AG10803 (cell line): ENCODE measurements at regions not wholly inside any gene's neighbourhood (a gene's known extent, or its start where the extent isn't known, plus 50 kb on each side); places are given as distances from the start of the nearest gene placed in this dataset.
"Not testable (repeated sequence)": the region's sequence is repeated elsewhere in the genome, so short reads cannot be mapped to it uniquely, and the experiment has no call there.

Experiments used
- DNase-seq: peaks from one replicate; pipeline ENCODE4 v3.0.0; 2010; ENCODE audit warnings: low read depth
- H3K4me3 ChIP-seq: 2 replicates; pipeline ENCODE4 v1.5.1; 2011; ENCODE audit warnings: mild to moderate bottlenecking, low read length, control low read depth
- TF ChIP-seq, protein P1 (sequence below): conservative IDR thresholded peaks from 2 replicates; pipeline ENCODE4 v1.5.1; 2011; ENCODE audit warnings: mild to moderate bottlenecking, low read length, control low read depth, inconsistent platforms

DNA sequence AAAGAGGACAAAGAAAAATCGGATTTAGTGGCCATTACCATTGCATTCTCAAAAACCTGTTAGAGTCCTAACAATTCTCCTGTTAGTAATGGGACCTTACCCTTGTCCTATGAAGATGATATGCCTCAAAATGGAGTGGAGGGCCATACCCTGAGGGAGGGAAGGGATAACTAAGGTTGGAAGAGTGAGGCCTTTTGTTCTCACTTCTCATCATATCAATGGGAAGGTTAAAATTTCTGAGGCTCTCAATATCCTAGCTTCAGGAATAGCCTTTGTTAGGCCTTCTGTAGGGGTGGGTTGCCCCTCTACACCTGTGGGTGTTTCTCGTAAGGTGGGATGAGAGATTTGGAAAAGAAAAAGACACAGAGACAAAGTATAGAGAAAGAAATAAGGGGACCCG is 109.4 kb upstream of the SGIP1 start:
- not testable (repeated sequence) for DNase-seq

DNA sequence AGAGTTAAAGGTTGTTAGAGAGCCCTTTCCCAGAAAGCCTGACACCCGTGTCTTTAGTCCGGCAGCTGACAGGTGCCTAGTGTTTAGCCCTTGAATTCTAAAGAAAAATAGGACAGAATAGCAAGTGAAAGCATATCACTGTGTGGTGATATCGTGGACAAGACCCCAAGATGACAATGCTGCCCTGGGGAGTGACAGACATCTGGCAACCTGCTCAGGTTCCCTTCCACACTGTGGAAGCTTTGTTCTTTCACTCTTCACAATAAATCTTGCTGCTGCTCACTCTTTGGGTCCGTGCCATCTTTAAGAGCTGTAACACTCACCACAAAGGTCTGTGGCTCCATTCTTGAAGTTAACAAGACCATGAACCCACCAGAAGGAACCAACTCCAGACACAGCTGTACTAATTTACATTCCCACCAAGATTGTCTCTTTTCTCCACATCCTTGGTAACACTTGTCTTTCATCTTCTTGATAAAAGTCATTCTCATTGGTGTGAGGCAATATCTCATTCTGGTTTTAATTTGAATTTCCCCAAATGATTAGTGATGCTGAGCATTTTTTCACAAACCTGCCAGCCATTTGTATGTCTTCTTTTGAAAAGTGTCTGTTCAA is 107.6 kb upstream of the SGIP1 start:
- TF ChIP-seq, protein P1, sequence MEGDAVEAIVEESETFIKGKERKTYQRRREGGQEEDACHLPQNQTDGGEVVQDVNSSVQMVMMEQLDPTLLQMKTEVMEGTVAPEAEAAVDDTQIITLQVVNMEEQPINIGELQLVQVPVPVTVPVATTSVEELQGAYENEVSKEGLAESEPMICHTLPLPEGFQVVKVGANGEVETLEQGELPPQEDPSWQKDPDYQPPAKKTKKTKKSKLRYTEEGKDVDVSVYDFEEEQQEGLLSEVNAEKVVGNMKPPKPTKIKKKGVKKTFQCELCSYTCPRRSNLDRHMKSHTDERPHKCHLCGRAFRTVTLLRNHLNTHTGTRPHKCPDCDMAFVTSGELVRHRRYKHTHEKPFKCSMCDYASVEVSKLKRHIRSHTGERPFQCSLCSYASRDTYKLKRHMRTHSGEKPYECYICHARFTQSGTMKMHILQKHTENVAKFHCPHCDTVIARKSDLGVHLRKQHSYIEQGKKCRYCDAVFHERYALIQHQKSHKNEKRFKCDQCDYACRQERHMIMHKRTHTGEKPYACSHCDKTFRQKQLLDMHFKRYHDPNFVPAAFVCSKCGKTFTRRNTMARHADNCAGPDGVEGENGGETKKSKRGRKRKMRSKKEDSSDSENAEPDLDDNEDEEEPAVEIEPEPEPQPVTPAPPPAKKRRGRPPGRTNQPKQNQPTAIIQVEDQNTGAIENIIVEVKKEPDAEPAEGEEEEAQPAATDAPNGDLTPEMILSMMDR, result no peak
- no peak for DNase-seq
- H3K4me3 ChIP-seq, result no peak overlapping the region

More for the DNA sequence above, 109.4 kb upstream of the SGIP1 start:
- H3K4me3 ChIP-seq, result not testable (repeated sequence)

DNA sequence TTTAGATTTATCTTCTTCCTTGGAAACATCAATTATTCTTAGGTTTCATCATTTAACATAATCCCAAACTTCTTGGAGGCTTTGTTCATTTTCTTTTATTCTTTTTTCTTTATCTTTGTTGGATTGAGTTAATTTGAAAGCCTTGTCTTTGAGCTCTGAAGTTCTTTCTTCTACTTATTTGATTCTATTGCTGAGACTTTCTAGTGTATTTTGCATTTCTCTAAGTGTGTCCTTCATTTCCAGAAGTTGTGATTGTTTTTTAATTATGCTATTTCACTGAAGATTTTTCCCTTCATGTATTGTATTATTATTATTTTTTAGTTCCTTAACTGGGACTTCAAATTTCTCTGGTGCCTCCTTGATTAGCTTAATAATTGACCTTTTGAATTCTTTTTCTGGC is 103.1 kb upstream of the SGIP1 start:
- H3K4me3 ChIP-seq, DNase-seq: not testable (repeated sequence)

DNA sequence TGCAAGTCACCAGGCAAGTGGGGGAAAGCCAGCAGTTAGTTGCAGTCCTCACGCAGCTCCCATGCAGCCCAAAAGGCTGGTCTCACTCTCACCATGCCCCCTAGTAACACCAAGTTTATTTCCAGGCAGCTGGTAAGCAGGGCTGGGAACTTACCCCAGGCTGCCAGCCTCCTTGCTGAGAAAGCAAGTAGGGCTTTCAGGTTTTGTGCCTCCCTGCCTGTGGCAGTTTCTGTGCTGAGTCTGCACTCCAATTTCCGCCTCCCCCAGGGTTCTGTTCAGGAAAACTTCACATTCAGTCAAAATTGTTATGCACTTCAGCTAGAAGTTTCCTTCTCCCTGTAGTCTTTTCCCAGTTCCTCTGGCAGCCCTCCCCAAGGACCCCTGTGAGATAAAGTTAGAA is 102.0 kb upstream of the SGIP1 start:
- no peak for DNase-seq
- TF ChIP-seq, protein P1, result no peak
- no peak overlapping the region for H3K4me3 ChIP-seq

DNA sequence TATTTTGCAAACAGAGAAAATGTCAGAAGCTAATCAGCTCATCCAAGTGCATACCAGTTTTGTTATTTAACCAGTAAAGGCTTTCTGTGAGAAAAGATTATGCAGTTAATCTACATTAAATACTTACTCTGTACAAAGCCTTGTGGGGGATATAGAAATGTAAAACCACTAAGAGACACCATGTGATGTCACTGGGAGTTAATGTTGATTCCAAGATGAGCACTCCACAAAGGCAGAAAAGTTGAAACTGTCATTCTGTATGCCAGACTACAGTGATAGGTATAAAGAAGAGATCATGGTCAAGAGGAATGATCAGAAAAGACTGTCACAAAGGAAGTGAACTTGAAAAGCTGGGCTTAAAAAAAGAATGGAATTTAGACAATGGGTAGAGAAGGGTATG is 100.3 kb upstream of the SGIP1 start:
- TF ChIP-seq, protein P1, result no peak
- no peak overlapping the region for H3K4me3 ChIP-seq
- no peak for DNase-seq

DNA sequence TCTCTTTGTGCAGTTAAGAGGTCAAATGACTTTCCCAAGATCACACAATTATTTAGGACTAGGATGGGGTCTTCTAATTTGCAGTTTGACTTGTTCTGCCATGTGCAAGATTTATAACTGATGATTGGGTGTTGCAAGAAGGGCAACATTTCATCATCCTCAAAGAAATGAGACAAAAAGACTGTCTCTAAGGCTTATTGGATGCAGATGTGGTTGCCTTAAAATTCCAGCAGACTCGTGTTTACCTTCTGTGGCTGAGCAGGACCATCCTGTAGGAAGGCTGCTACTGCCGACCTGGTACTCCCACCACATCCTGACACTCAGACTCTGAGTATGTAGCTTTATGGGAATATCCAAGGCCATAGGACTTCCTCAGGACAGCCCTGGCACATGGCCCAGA is 99.9 kb upstream of the SGIP1 start:
- TF ChIP-seq, protein P1, result no peak
- DNase-seq, result peak; percentile 88
- H3K4me3 ChIP-seq, result no peak overlapping the region

DNA sequence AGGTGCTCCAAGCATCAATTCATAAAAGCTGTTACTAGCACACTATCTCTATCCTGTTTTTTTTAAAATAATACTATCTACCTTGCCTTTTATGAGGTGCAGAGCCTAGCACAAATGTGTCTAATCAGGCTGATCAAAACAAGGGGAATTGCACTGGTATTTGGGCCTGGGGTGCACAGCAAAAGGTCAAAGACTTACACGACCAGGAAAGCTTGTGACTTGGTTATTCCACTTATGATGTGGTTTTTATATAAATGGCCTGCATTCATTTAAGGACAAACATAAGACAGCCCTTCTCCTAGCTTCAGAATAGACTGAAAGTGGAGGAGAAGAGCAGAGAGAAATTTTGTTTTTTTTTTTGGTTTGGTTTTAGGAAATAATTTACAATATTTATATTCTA is 98.4 kb upstream of the SGIP1 start:
- H3K4me3 ChIP-seq, result no peak overlapping the region
- TF ChIP-seq, protein P1, result no peak
- no peak for DNase-seq

DNA sequence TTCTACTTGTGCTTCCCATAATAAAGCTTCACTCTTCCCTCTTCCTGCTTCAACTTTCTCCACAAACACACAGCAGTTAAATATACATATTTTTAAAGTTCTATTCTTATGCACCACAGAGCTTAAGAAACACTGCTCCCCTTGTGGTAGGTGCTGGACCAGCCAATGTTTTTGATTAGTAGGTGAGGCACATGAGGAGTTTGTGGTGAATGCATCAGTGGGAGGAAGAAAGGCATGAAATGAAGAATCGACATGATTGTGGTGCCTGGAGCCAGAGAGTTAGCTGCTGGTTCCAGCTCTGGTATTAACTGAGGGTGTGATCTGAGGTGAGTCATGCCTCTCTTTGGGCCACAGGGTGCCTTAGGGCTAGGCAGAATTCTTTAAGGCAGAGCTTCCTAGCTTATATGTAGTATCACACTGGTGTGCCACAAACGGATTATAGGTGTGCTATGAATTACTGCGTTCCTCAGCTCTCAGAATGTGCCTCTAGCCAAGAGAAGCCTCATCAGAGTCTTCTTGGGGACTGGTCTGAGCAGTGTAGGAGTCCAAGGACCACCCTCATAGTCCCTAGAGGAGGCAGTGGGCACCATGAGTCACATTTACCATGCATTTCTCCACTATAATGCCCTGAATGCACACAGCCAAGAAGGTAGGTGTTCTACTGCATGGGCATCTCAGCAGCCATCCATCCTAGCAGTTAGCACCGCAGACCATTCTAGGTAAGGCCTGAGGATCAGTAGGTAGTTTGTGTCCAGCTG is 97.4 kb upstream of the SGIP1 start:
- TF ChIP-seq, protein P1, result peak; percentile 63
- DNase-seq, result peak; percentile 90
- no peak overlapping the region for H3K4me3 ChIP-seq
